HuH-7.5 (cell line): ENCODE measurements at regions not wholly inside any gene's neighbourhood (a gene's known extent, or its start where the extent isn't known, plus 50 kb on each side); places are given as distances from the start of the nearest gene placed in this dataset.
"Not testable (repeated sequence)": the region's sequence is repeated elsewhere in the genome, so short reads cannot be mapped to it uniquely, and the experiment has no call there.

Experiments
- DNase-seq: peaks from one replicate; pipeline ENCODE4 v3.0.0; 2011; ENCODE audit warnings: low spot score

- DNase-seq: no peak
These were observed 879.7 kb upstream of the EEF2KMT start for GRCh38 chr16:5977329-5977728.

- no peak for DNase-seq
These were observed 875.2 kb upstream of the EEF2KMT start for GRCh38 chr16:5972747-5973146.

- DNase-seq: no peak
These were observed 874.3 kb upstream of the EEF2KMT start for GRCh38 chr16:5971924-5972323.

GRCh38 chr16:5971106-5971505 is 873.5 kb upstream of the EEF2KMT start:
- no peak for DNase-seq

GRCh38 chr16:5966004-5966403 is 868.4 kb upstream of the EEF2KMT start:
- DNase-seq: no peak

- no peak for DNase-seq
These were observed 867.7 kb upstream of the EEF2KMT start for GRCh38 chr16:5965321-5965720.

- DNase-seq: no peak
These were observed 853.9 kb upstream of the EEF2KMT start for GRCh38 chr16:5951486-5951885.

- DNase-seq: no peak
These were observed 847.4 kb upstream of the EEF2KMT start for GRCh38 chr16:5944971-5945370.

GRCh38 chr16:5938607-5939006 is 841.0 kb upstream of the EEF2KMT start:
- DNase-seq: no peak

GRCh38 chr16:5932906-5933305 is 835.3 kb upstream of the EEF2KMT start:
- DNase-seq: no peak

GRCh38 chr16:5928476-5929065 is 831.0 kb upstream of the EEF2KMT start:
- no peak for DNase-seq

- no peak for DNase-seq
These were observed 828.3 kb upstream of the EEF2KMT start for GRCh38 chr16:5925850-5926249.

- DNase-seq: no peak
These were observed 825.1 kb upstream of the EEF2KMT start for GRCh38 chr16:5922686-5923085.

GRCh38 chr16:5918567-5919130 is 821.1 kb upstream of the EEF2KMT start:
- DNase-seq: no peak

- DNase-seq: no peak
These were observed 820.0 kb upstream of the EEF2KMT start for GRCh38 chr16:5917436-5918195.

- DNase-seq: no peak
These were observed 819.2 kb upstream of the EEF2KMT start for GRCh38 chr16:5916711-5917191.

GRCh38 chr16:5911241-5911640 is 813.6 kb upstream of the EEF2KMT start:
- no peak for DNase-seq

- not testable (repeated sequence) for DNase-seq
These were observed 812.0 kb upstream of the EEF2KMT start for GRCh38 chr16:5909556-5909955.

GRCh38 chr16:5907544-5907943 is 809.9 kb upstream of the EEF2KMT start:
- no peak for DNase-seq

GRCh38 chr16:5906351-5906750 is 808.8 kb upstream of the EEF2KMT start:
- no peak for DNase-seq

GRCh38 chr16:5905935-5906334 is 808.3 kb upstream of the EEF2KMT start:
- DNase-seq: no peak

- DNase-seq: no peak
These were observed 806.2 kb upstream of the EEF2KMT start for GRCh38 chr16:5903832-5904231.

GRCh38 chr16:5903153-5903552 is 805.6 kb upstream of the EEF2KMT start:
- DNase-seq: no peak
